H1 (cell line): ENCODE measurements at regions not wholly inside any gene's neighbourhood (a gene's known extent, or its start where the extent isn't known, plus 50 kb on each side); places are given as distances from the start of the nearest gene placed in this dataset.

Source experiments
- BRCA1 ChIP-seq: IDR thresholded peaks from 2 replicates; pipeline ENCODE4 v1.6.1; 2012; ENCODE audit warnings: low read depth, low read length, improper control_type of control experiment
- EP300 ChIP-seq, 2 experiments: IDR thresholded peaks; 1 replicate in 1 of 2; 2 replicates in 1 of 2; pipeline ENCODE4 v1.6.1; 2011 to 2012; ENCODE audit warnings: low read depth in 2 of 2, low read length in 2 of 2, mild to moderate bottlenecking in 2 of 2, borderline replicate concordance in 1 of 2, inconsistent platforms in 1 of 2, moderate library complexity in 1 of 2
- MAX ChIP-seq: IDR thresholded peaks from 2 replicates; pipeline ENCODE4 v1.6.1; 2012; ENCODE audit warnings: inconsistent platforms
- PHF8 ChIP-seq: fragments of 200-600 bp; sonication (generic); conservative IDR thresholded peaks from 2 replicates; pipeline ENCODE4 v1.7.1; 2012; ENCODE audit warnings: low read depth, mild to moderate bottlenecking, inconsistent platforms, low read length, moderate library complexity
- POU5F1 ChIP-seq: IDR thresholded peaks from 2 replicates; pipeline ENCODE4 v1.6.1; 2011; ENCODE audit warnings: low read depth, mild to moderate bottlenecking, low read length, moderate library complexity
- RXRA ChIP-seq: IDR thresholded peaks from 2 replicates; pipeline ENCODE4 v1.6.1; 2011; ENCODE audit warnings: low read depth, mild to moderate bottlenecking, low read length, moderate library complexity; ENCODE audit not compliant: insufficient read depth

- TF ChIP-seq RXRA (no peak), EP300 (IDR thresholded peaks at IDR 0.05; ENCODE audit: borderline replicate concordance in 1 of 2, low read depth in 2 of 2, low read length in 2 of 2) (no peak), BRCA1 (no peak), PHF8 (no peak), POU5F1 (no peak), MAX (no peak)
Measured at GRCh38 chr7:159218170-159218569, 73.5 kb upstream of the VIPR2 start (continued).
